Nephron progenitor cell (in vitro differentiated cells): ENCODE measurements at regions not wholly inside any gene's neighbourhood (a gene's known extent, or its start where the extent isn't known, plus 50 kb on each side); places are given as distances from the start of the nearest gene placed in this dataset.

ENCODE experiments used
- DNase-seq: peaks from one replicate; pipeline ENCODE4 v3.0.0; 2021
- H3K27ac Mint-ChIP-seq: 2 replicates; pipeline ENCODE4 v1.8.0; 2021; ENCODE audit warnings: mild to moderate bottlenecking, moderate library complexity, mixed read lengths
- H3K27me3 Mint-ChIP-seq: 2 replicates; pipeline ENCODE4 v1.8.0; 2021; ENCODE audit warnings: mild to moderate bottlenecking, low read depth, mixed read lengths; ENCODE audit not compliant: poor library complexity
- H3K36me3 Mint-ChIP-seq: 2 replicates; pipeline ENCODE4 v1.8.0; 2021; ENCODE audit warnings: low read depth, mixed read lengths
- H3K4me1 Mint-ChIP-seq: 2 replicates; pipeline ENCODE4 v1.8.0; 2021; ENCODE audit warnings: mixed read lengths
- H3K4me3 Mint-ChIP-seq: 2 replicates; pipeline ENCODE4 v1.8.0; 2021; ENCODE audit warnings: mild to moderate bottlenecking, moderate library complexity, mixed read lengths
- H3K9me3 Mint-ChIP-seq: 2 replicates; pipeline ENCODE4 v1.8.0; 2021; ENCODE audit warnings: mild to moderate bottlenecking, moderate library complexity, mixed read lengths
- CTCF ChIP-seq: fragments of 200-600 bp; sonication (generic); IDR thresholded peaks from 2 replicates; pipeline ENCODE4 v1.5.0; 2021; ENCODE audit warnings: antibody characterized with exemption

GRCh38 chr2:7950035-7950612 is 731.7 kb upstream of the ID2 start:
- H3K4me3 Mint-ChIP-seq, result no peak overlapping the region

GRCh38 chr2:7951001-7951400 is 730.9 kb upstream of the ID2 start:
- no peak for TF ChIP-seq CTCF
- Mint-ChIP-seq H3K27me3 (no peaks in the 10 kb centered on the region), H3K4me3 (no peak overlapping the region), H3K27ac (no peak overlapping the region), H3K4me1 (peaks cover 7% of the 10 kb centered on the region), H3K9me3 (no peaks in the 10 kb centered on the region), H3K36me3 (no peaks in the 10 kb centered on the region)
- no peak for DNase-seq

More at GRCh38 chr2:7950035-7950612, 731.7 kb upstream of the ID2 start:
- Mint-ChIP-seq H3K9me3 (no peaks in the 10 kb centered on the region), H3K27ac (no peak overlapping the region), H3K4me1 (peaks cover 6% of the 10 kb centered on the region), H3K27me3 (no peaks in the 10 kb centered on the region), H3K36me3 (no peaks in the 10 kb centered on the region)
- no peak for TF ChIP-seq CTCF
- DNase-seq, result no peak

- TF ChIP-seq CTCF, result no peak
- H3K27me3 Mint-ChIP-seq, result no peaks in the 10 kb centered on the region
- no peak overlapping the region for H3K27ac Mint-ChIP-seq
- no peak overlapping the region for H3K4me3 Mint-ChIP-seq
- no peaks in the 10 kb centered on the region for H3K9me3 Mint-ChIP-seq
- DNase-seq, result no peak
- no peaks in the 10 kb centered on the region for H3K36me3 Mint-ChIP-seq
- peaks cover 10% of the 10 kb centered on the region for H3K4me1 Mint-ChIP-seq
Observed at GRCh38 chr2:7951490-7951889, 730.4 kb upstream of the ID2 start.

GRCh38 chr2:7952046-7952745 is 729.7 kb upstream of the ID2 start:
- H3K27me3 Mint-ChIP-seq, result no peaks in the 10 kb centered on the region
- H3K4me3 Mint-ChIP-seq, result no peak overlapping the region
- H3K4me1 Mint-ChIP-seq, result peaks cover 10% of the 10 kb centered on the region
- H3K36me3 Mint-ChIP-seq, result no peaks in the 10 kb centered on the region
- TF ChIP-seq CTCF, result no peak
- no peak for DNase-seq
- peak overlapping the region; percentile 17 for H3K27ac Mint-ChIP-seq
- no peaks in the 10 kb centered on the region for H3K9me3 Mint-ChIP-seq

- no peaks in the 10 kb centered on the region for H3K27me3 Mint-ChIP-seq
- H3K9me3 Mint-ChIP-seq, result no peaks in the 10 kb centered on the region
- TF ChIP-seq CTCF, result no peak
- no peak overlapping the region for H3K4me3 Mint-ChIP-seq
- no peaks in the 10 kb centered on the region for H3K36me3 Mint-ChIP-seq
- H3K27ac Mint-ChIP-seq, result no peak overlapping the region
- peaks cover 10% of the 10 kb centered on the region for H3K4me1 Mint-ChIP-seq
- DNase-seq, result no peak
Observed at GRCh38 chr2:7953195-7953594, 728.7 kb upstream of the ID2 start.

- H3K9me3 Mint-ChIP-seq, result no peaks in the 10 kb centered on the region
- peaks cover 10% of the 10 kb centered on the region for H3K4me1 Mint-ChIP-seq
Observed at GRCh38 chr2:7954234-7954633, 727.6 kb upstream of the ID2 start.

More at GRCh38 chr2:7954234-7954633, 727.6 kb upstream of the ID2 start:
- Mint-ChIP-seq H3K4me3 (no peak overlapping the region), H3K27ac (no peak overlapping the region), H3K27me3 (peaks cover 5% of the 10 kb centered on the region), H3K36me3 (no peaks in the 10 kb centered on the region)
- no peak for DNase-seq
- TF ChIP-seq CTCF, result no peak
